HG03342 (cell line): ENCODE measurements at regions not wholly inside any gene's neighbourhood (a gene's known extent, or its start where the extent isn't known, plus 50 kb on each side); places are given as distances from the start of the nearest gene placed in this dataset.
A peak's percentile ranks its signal among the peaks of the same experiment; 100 is the strongest.

Experiments
- ATAC-seq: cut with Tn5 transposase; IDR thresholded peaks from one replicate; pipeline ENCODE4 v1.9.1; 2021; ENCODE audit warnings: mild to moderate bottlenecking, moderate library complexity; ENCODE audit not compliant: unreplicated experiment

- ATAC-seq, result peak; percentile 70
Observed at GRCh38 chr18:76686737-76687231, 135.6 kb upstream of the ZNF236 start.

GRCh38 chr18:76685860-76686259 lies 136.5 kb upstream of the ZNF236 start:
- no peak for ATAC-seq

GRCh38 chr18:76685402-76685801 lies 137.0 kb upstream of the ZNF236 start:
- ATAC-seq, result no peak

GRCh38 chr18:76684265-76684664 lies 138.1 kb upstream of the ZNF236 start:
- no peak for ATAC-seq

GRCh38 chr18:76679945-76680344 lies 142.4 kb upstream of the ZNF236 start:
- no peak for ATAC-seq

GRCh38 chr18:76679259-76679658 lies 143.1 kb upstream of the ZNF236 start:
- no peak for ATAC-seq

GRCh38 chr18:76678248-76678647 lies 144.1 kb upstream of the ZNF236 start:
- no peak for ATAC-seq

GRCh38 chr18:76674596-76674995 lies 147.8 kb upstream of the ZNF236 start:
- ATAC-seq, result no peak

- ATAC-seq, result no peak
Observed at GRCh38 chr18:76673281-76674185, 148.8 kb upstream of the ZNF236 start.

GRCh38 chr18:76672627-76673026 lies 149.7 kb upstream of the ZNF236 start:
- ATAC-seq, result no peak

GRCh38 chr18:76670564-76671288 lies 151.6 kb upstream of the ZNF236 start:
- no peak for ATAC-seq

GRCh38 chr18:76668546-76668945 lies 153.8 kb upstream of the ZNF236 start:
- no peak for ATAC-seq

- no peak for ATAC-seq
Observed at GRCh38 chr18:76668119-76668518, 154.2 kb upstream of the ZNF236 start.

GRCh38 chr18:76667603-76668002 lies 154.8 kb upstream of the ZNF236 start:
- no peak for ATAC-seq

GRCh38 chr18:76662626-76663025 lies 159.7 kb upstream of the ZNF236 start:
- no peak for ATAC-seq

GRCh38 chr18:76660571-76661192 lies 161.7 kb upstream of the ZNF236 start:
- no peak for ATAC-seq

- peak; percentile 58 for ATAC-seq
Observed at GRCh38 chr18:76658627-76659026, 163.6 kb upstream of the ZNF516 start.

GRCh38 chr18:76657911-76658470 lies 162.9 kb upstream of the ZNF516 start:
- ATAC-seq, result no peak

GRCh38 chr18:76656925-76657827 lies 162.1 kb upstream of the ZNF516 start:
- no peak for ATAC-seq

GRCh38 chr18:76654577-76654976 lies 159.5 kb upstream of the ZNF516 start:
- ATAC-seq, result no peak
